Small intestine (tissue), 7 donors: ENCODE measurements at regions not wholly inside any gene's neighbourhood (a gene's known extent, or its start where the extent isn't known, plus 50 kb on each side); places are given as distances from the start of the nearest gene placed in this dataset.

Source experiments
- DNase-seq, 2 donors: peaks; one replicate each; pipeline versions ENCODE4 v3.0.0 to v3.0.0-alpha.2; 2013
- FAIRE-seq: peaks from 2 replicates; lab custom pipeline; 2012; peaks lifted over from hg19 to GRCh38; lab: Jason Lieb, UNC
- H3K27ac ChIP-seq, 3 donors: one replicate each; pipeline ENCODE4 v1.5.1; 2013; ENCODE audit warnings: low read length in 2 of 3, mild to moderate bottlenecking in 2 of 3, control low read depth in 1 of 3, inconsistent platforms in 1 of 3, low read depth in 1 of 3, moderate library complexity in 1 of 3
- H3K27me3 ChIP-seq, 3 donors: one replicate each; pipeline ENCODE4 v1.6.1; 2013; ENCODE audit warnings: low read length in 3 of 3, inconsistent platforms in 1 of 3; ENCODE audit not compliant: control insufficient read depth in 3 of 3, insufficient read depth in 3 of 3
- H3K36me3 ChIP-seq, 3 donors: one replicate each; pipeline ENCODE4 v1.6.1; 2013; ENCODE audit warnings: low read length in 3 of 3, inconsistent platforms in 1 of 3, low read depth in 1 of 3, mild to moderate bottlenecking in 1 of 3, moderate library complexity in 1 of 3; ENCODE audit not compliant: control insufficient read depth in 3 of 3, insufficient read depth in 2 of 3
- H3K4me1 ChIP-seq, 3 donors: one replicate each; pipeline ENCODE4 v1.6.1; 2013; ENCODE audit warnings: low read length in 2 of 3, inconsistent platforms in 1 of 3, low read depth in 1 of 3, mild to moderate bottlenecking in 1 of 3, moderate library complexity in 1 of 3; ENCODE audit not compliant: control insufficient read depth in 3 of 3, insufficient read depth in 2 of 3
- H3K4me3 ChIP-seq, 3 donors: one replicate each; pipeline ENCODE4 v1.5.1; 2013; ENCODE audit warnings: low read length in 3 of 3, control low read depth in 1 of 3, inconsistent platforms in 1 of 3, low read depth in 1 of 3, mild to moderate bottlenecking in 1 of 3, moderate library complexity in 1 of 3
- H3K9me3 ChIP-seq, 2 donors: one replicate each; pipeline ENCODE4 v1.6.1; 2013; ENCODE audit warnings: low read depth in 1 of 2, low read length in 1 of 2; ENCODE audit not compliant: control insufficient read depth in 2 of 2, insufficient read depth in 1 of 2
- WGBS, 3 donors: extraction: QIAGEN DNeasy Blood & Tissue Kit; methylation state at CpG; one replicate each; pipeline ENCODE4 v1.1.7; 2013; 5-methylcytosine and 5-hydroxymethylcytosine counted together
- donor health status: healthy with polysubstance abuse.
- donor health status: control.
- donor health status: control.
- donor health status: Bipolar disorder and iron deficiency.
- donor health status: healthy.

DNA sequence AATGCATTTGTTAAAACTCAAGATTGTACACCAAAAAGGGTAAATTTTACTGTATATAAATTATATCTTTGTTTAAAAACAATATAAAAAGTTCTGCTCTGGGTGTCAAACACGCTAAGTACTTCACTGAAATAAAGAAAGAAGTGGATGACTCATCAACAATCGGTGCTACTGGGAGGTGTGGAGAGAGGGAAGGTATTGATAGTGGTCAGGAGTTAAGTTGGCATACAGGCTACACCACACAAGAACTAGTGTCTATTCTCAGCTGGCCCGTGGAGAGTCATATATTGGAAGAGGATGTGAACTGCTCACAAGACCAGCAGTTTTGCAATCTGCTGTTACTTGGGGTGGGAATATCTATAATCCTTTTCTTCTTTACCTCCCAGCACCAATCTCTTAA is 145.7 kb upstream of the TRPC7 start:
- FAIRE-seq (no peak), DNase-seq (no peak)
- Histone ChIP-seq H3K9me3 (no peaks in the 10 kb centered on the region), H3K27ac (no peak overlapping the region), H3K36me3 (no peaks in the 10 kb centered on the region), H3K27me3 (no peaks in the 10 kb centered on the region), H3K4me3 (no peak overlapping the region), H3K4me1 (no peaks in the 10 kb centered on the region)
- WGBS, 3 donors, result 29 to 54% (median 49%) methylated on average over 3 of the region's 3 CpGs

DNA sequence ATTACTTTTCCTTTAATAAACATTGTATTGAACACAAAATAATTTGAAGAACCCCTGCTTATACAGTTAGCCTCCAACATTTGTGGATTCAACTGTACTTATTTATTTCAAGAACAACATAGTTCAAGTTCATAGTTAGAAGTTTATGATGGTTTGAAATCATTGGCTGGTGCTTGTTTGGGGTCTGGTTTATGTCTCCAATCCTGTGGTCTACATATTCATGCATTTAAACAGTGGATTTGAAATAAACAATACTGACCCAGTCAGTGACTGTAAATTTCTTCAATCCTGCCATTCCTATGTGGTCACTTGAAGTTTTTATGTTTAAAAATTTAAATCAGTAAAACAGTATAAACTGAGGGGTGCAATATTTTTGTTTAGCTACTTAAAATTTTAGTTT is 145.1 kb upstream of the TRPC7 start:
- FAIRE-seq (no peak), DNase-seq (no peak)
- Histone ChIP-seq H3K27me3 (no peaks in the 10 kb centered on the region), H3K27ac (no peak overlapping the region), H3K36me3 (no peaks in the 10 kb centered on the region), H3K4me3 (no peak overlapping the region), H3K9me3 (no peaks in the 10 kb centered on the region), H3K4me1 (no peaks in the 10 kb centered on the region)

DNA sequence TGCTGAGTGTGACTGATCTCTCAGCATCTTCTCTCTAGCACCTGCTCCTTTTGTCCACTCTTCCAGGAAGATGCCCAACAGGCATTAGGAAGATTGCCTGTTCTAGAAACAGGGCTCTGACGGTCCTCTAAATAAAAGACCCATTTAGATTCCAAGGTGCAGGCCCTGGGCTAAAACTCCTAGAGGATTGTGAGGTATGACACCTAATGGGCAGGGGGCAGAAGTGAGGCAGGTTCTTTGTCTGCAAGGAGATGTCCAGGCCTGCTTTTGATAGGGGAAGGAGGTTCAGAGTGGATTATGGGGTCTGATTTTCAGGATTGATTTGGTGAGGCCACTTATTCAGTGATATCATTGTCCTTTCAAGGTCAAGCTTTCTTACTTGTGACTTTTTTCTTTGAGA is 140.8 kb upstream of the TRPC7 start:
- no peak overlapping the region for H3K4me3 ChIP-seq
- no peaks in the 10 kb centered on the region for H3K4me1 ChIP-seq
- H3K27ac ChIP-seq, result no peak overlapping the region
- no peaks in the 10 kb centered on the region for H3K36me3 ChIP-seq
- FAIRE-seq (no peak), DNase-seq (no peak)
- 16 to 33% (median 26%) methylated on average over 1 of the region's 1 CpG for WGBS, 3 donors
- H3K9me3 ChIP-seq, result no peaks in the 10 kb centered on the region
- no peaks in the 10 kb centered on the region for H3K27me3 ChIP-seq

DNA sequence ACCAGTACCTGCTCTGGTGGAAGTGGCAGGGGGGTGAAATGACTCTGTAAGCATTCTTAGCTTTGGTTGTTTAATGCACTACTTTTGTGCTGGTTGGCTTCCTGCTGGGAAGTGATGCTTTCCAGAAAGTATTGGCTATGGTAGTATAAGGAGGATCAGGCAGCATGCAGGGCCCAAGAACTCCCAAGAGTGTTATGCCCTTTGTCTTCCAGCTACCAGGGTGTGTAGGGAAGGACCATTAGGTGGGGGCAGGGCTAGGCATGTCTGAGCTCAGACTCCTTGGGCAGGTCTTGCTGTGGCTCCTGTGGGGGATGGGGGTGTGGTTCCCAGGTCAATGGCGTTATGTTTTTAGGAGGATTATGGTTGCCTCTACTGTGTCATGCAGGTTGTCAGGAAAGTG is 135.8 kb upstream of the TRPC7 start:
- Histone ChIP-seq H3K27me3 (no peaks in the 10 kb centered on the region), H3K4me3 (no peak overlapping the region), H3K36me3 (no peaks in the 10 kb centered on the region), H3K4me1 (no peaks in the 10 kb centered on the region), H3K27ac (no peak overlapping the region), H3K9me3 (peaks cover 0 to 6% of the 10 kb centered on the region in 2 donors)
- FAIRE-seq (no peak), DNase-seq (no peak)
- 40 to 58% methylated on average over 1 of the region's 1 CpG; no CpG with 5 or more reads in 1 of the 3 donors for WGBS, 3 donors

DNA sequence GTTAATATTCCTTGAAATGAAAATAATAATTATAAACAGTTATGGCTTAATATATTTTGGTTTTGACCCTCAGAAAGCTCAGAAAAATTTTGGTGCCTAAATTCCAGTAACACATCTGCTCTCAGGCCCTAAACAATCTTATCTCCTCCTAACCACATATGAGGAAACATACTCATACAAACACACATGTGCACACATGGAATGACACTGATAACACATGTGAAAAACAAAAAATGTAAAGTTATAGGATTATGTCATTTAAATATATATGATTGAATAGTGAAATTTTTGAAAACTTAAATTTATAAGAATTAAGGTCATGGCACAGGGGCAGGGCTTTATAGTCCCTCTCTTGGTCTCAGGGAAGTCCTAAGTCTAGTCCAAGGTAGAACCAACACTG is 127.2 kb upstream of the TRPC7 start:
- Histone ChIP-seq H3K4me3 (no peak overlapping the region), H3K27me3 (no peaks in the 10 kb centered on the region), H3K27ac (no peak overlapping the region), H3K9me3 (no peaks in the 10 kb centered on the region), H3K4me1 (no peaks in the 10 kb centered on the region), H3K36me3 (no peaks in the 10 kb centered on the region)
- FAIRE-seq (no peak), DNase-seq (no peak)

DNA sequence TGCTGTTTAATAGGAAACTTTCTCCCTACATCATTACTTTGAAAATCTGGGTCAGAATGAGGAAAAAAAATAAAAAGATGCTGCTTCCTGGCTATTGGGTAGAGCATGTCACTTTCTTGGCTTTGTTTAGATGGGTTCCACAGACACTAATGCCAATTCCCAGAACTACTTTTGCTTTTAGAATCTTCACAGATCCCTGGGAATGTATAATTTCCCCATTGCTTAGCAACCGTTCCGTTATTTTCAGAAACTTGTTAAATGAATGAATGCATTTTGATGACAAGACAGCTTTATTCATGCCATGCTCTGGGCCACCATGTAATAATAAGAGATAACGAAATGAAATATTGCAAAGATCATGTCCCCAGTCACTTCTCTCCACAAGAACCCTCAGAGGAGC is 126.5 kb upstream of the TRPC7 start:
- no peaks in the 10 kb centered on the region for H3K9me3 ChIP-seq
- H3K27me3 ChIP-seq, result no peaks in the 10 kb centered on the region
- no peak for DNase-seq
- no peaks in the 10 kb centered on the region for H3K4me1 ChIP-seq
- H3K27ac ChIP-seq, result no peak overlapping the region
- 80 to 88% (median 80%) methylated on average over 3 of the region's 3 CpGs for WGBS, 3 donors
- H3K36me3 ChIP-seq, result no peaks in the 10 kb centered on the region
- FAIRE-seq, result no peak
- H3K4me3 ChIP-seq, result no peak overlapping the region

DNA sequence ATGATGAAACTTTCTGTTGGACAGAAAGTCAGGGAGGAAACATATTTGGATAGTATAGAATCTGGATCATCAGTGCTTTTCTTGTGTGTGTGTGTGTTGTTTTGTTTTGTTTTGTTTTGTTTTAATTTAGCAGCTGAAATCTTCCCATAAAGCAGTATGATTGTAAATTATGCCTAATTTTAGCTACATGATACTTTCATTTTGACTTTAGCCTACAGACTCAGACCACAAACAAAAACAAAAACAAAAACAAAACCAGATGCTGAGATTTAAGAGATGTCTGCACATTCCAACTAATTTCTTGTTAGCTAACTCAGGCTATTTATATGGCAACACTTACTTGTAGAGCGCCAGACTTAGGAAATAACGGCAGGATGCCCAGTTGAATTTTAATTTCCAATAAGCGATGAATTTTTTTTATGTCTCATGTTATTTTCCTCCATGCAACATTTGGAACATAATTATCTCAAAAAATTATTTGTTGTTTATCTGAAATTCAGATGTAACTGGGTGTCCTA is 119.5 kb upstream of the TRPC7 start:
- no peaks in the 10 kb centered on the region for H3K36me3 ChIP-seq
- no peak for FAIRE-seq
- H3K27me3 ChIP-seq, result no peaks in the 10 kb centered on the region
- no peak overlapping the region for H3K27ac ChIP-seq
- H3K9me3 ChIP-seq, result no peaks in the 10 kb centered on the region
- H3K4me1 ChIP-seq, result no peaks in the 10 kb centered on the region
- H3K4me3 ChIP-seq, result no peak overlapping the region
- no peak for DNase-seq
- 94 to 97% (median 94%) methylated on average over 3 of the region's 3 CpGs for WGBS, 3 donors

DNA sequence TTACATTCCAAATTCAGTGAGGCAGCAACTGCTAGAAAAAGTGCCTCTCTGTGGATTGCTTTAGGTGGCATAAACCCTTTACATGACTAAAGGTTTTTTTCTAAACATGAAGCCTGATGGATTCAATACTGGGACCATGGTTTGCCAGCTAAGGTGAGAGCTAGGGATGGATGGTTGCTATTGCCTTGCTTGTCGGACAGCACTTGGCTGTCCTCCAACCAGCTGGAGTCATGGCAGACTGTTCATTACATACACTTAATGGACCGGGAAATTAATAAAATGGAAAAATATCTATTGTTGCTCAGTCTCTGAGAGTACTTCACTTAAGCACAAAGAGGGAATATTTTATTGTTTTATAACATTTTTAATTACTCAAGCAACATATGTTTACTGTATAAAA is 116.9 kb upstream of the TRPC7 start:
- H3K9me3 ChIP-seq, result no peaks in the 10 kb centered on the region
- no peaks in the 10 kb centered on the region for H3K27me3 ChIP-seq
- H3K27ac ChIP-seq, result no peak overlapping the region
- no peak overlapping the region for H3K4me3 ChIP-seq
- 64 to 86% (median 82%) methylated on average over 2 of the region's 2 CpGs for WGBS, 3 donors
- DNase-seq (no peak), FAIRE-seq (no peak)
- H3K36me3 ChIP-seq, result no peaks in the 10 kb centered on the region
- no peaks in the 10 kb centered on the region for H3K4me1 ChIP-seq

DNA sequence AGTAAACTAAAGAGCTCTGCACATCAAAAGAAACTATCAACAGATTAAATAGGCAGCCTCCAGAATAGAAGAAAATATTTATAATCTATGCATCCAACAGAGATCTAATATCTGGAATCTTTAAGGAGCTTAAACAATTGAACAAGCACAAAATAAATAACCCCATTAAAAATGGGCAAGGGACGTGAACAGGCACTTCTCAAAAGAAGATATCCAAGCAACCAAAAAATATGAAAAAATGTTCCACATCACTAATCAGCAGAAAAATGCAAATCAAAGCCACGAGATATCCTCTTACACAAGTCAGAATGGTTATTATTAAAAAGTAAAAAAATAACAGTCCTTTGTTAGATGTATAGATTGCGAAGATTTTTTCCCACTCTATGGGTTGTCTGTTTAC is 109.1 kb upstream of the TRPC7 start:
- no peaks in the 10 kb centered on the region for H3K4me1 ChIP-seq
- 69 to 75% (median 69%) methylated on average over 3 of the region's 3 CpGs for WGBS, 3 donors
- no peak overlapping the region for H3K4me3 ChIP-seq
- no peaks in the 10 kb centered on the region for H3K9me3 ChIP-seq
- FAIRE-seq (no peak), DNase-seq (no peak)
- H3K27ac ChIP-seq, result no peak overlapping the region
- no peaks in the 10 kb centered on the region for H3K27me3 ChIP-seq
- H3K36me3 ChIP-seq, result no peaks in the 10 kb centered on the region
